GM18858 (cell line): ENCODE measurements at regions not wholly inside any gene's neighbourhood (a gene's known extent, or its start where the extent isn't known, plus 50 kb on each side); places are given as distances from the start of the nearest gene placed in this dataset.
"Not testable (repeated sequence)": the region's sequence is repeated elsewhere in the genome, so short reads cannot be mapped to it uniquely, and the experiment has no call there.

Experiments
- ATAC-seq: cut with Tn5 transposase; IDR thresholded peaks from one replicate; pipeline ENCODE4 v1.9.1; 2021; ENCODE audit not compliant: unreplicated experiment

GRCh38 chr5:25029004-25029403 is 384.2 kb upstream of the CDH10 start:
- no peak for ATAC-seq

GRCh38 chr5:25027526-25027925 is 382.7 kb upstream of the CDH10 start:
- no peak for ATAC-seq

- ATAC-seq: no peak
Measured at GRCh38 chr5:25027061-25027460, 382.3 kb upstream of the CDH10 start.

GRCh38 chr5:25025831-25026230 is 381.1 kb upstream of the CDH10 start:
- ATAC-seq: no peak

- ATAC-seq: no peak
Measured at GRCh38 chr5:25020454-25020853, 375.7 kb upstream of the CDH10 start.

- no peak for ATAC-seq
Measured at GRCh38 chr5:25009063-25009462, 364.3 kb upstream of the CDH10 start.

GRCh38 chr5:25006734-25007133 is 362.0 kb upstream of the CDH10 start:
- ATAC-seq: no peak

- ATAC-seq: no peak
Measured at GRCh38 chr5:25006237-25006636, 361.5 kb upstream of the CDH10 start.

- ATAC-seq: no peak
Measured at GRCh38 chr5:25005431-25005830, 360.7 kb upstream of the CDH10 start.

- ATAC-seq: no peak
Measured at GRCh38 chr5:25002371-25002770, 357.6 kb upstream of the CDH10 start.

- ATAC-seq: no peak
Measured at GRCh38 chr5:24999732-25000131, 355.0 kb upstream of the CDH10 start.

GRCh38 chr5:24998641-24999040 is 353.9 kb upstream of the CDH10 start:
- ATAC-seq: no peak

- no peak for ATAC-seq
Measured at GRCh38 chr5:24986326-24986725, 341.5 kb upstream of the CDH10 start.

GRCh38 chr5:24978552-24978951 is 333.8 kb upstream of the CDH10 start:
- not testable (repeated sequence) for ATAC-seq

GRCh38 chr5:24963611-24964010 is 318.8 kb upstream of the CDH10 start:
- no peak for ATAC-seq

- no peak for ATAC-seq
Measured at GRCh38 chr5:24923400-24923799, 278.6 kb upstream of the CDH10 start.

GRCh38 chr5:24918676-24919075 is 273.9 kb upstream of the CDH10 start:
- ATAC-seq: no peak

- no peak for ATAC-seq
Measured at GRCh38 chr5:24916863-24917262, 272.1 kb upstream of the CDH10 start.

- no peak for ATAC-seq
Measured at GRCh38 chr5:24909210-24909609, 264.4 kb upstream of the CDH10 start.

GRCh38 chr5:24906689-24907088 is 261.9 kb upstream of the CDH10 start:
- ATAC-seq: no peak

- no peak for ATAC-seq
Measured at GRCh38 chr5:24904981-24905517, 260.3 kb upstream of the CDH10 start.

GRCh38 chr5:24899180-24899579 is 254.4 kb upstream of the CDH10 start:
- ATAC-seq: peak; percentile 60

- no peak for ATAC-seq
Measured at GRCh38 chr5:24864244-24864643, 219.5 kb upstream of the CDH10 start.

GRCh38 chr5:24862117-24862516 is 217.3 kb upstream of the CDH10 start:
- ATAC-seq: no peak
